Tibial nerve (tissue), 4 donors: ENCODE measurements at regions not wholly inside any gene's neighbourhood (a gene's known extent, or its start where the extent isn't known, plus 50 kb on each side); places are given as distances from the start of the nearest gene placed in this dataset.
A peak's percentile ranks its signal among the peaks of the same experiment; 100 is the strongest.

Experiments
- DNase-seq, 2 donors: peaks; one replicate each; pipeline ENCODE4 v3.0.0-alpha.2; 2019; ENCODE audit warnings: low spot score in 2 of 2
- H3K27ac ChIP-seq, 4 donors: fragments of 200-600 bp; sonication (generic) in 3 of 4; one replicate each; pipeline ENCODE4 v1.5.1; 2017 to 2019; ENCODE audit warnings: mild to moderate bottlenecking in 1 of 4
- H3K27me3 ChIP-seq, 2 donors: fragments of 200-600 bp; sonication (generic) in 1 of 2; one replicate each; pipeline versions ENCODE4 v1.5.1 to v1.6.0; 2017 to 2019
- H3K36me3 ChIP-seq, 3 donors: fragments of 200-600 bp; sonication (generic); one replicate each; pipeline ENCODE4 v1.5.1; 2018 to 2019
- H3K4me1 ChIP-seq, 4 donors: fragments of 200-600 bp; sonication (generic) in 3 of 4; one replicate each; pipeline ENCODE4 v1.5.1; 2017 to 2019
- H3K4me3 ChIP-seq, 4 donors: fragments of 200-600 bp; sonication (generic) in 3 of 4; one replicate each; pipeline ENCODE4 v1.5.1; 2017 to 2019; ENCODE audit warnings: mild to moderate bottlenecking in 1 of 4, moderate library complexity in 1 of 4
- H3K9me3 ChIP-seq, 4 donors: fragments of 200-600 bp; sonication (generic) in 3 of 4; one replicate each; pipeline ENCODE4 v1.5.1; 2017 to 2019
- EP300 ChIP-seq, 2 donors: sonication (generic); formaldehyde crosslinking; IDR thresholded peaks; one replicate each; pipeline ENCODE4 v1.6.1; 2017; ENCODE audit warnings: antibody characterized with exemption in 2 of 2, mild to moderate bottlenecking in 1 of 2
- POLR2A ChIP-seq, 2 donors: fragments of 450-650 bp; IDR thresholded peaks; one replicate each; pipeline ENCODE4 v1.6.1; 2017; ENCODE audit warnings: antibody characterized with exemption in 2 of 2, mild to moderate bottlenecking in 2 of 2, moderate library complexity in 2 of 2
- WGBS, 2 donors: methylation state at CpG; one replicate each; pipeline ENCODE4 v1.1.5; 2018; 5-methylcytosine and 5-hydroxymethylcytosine counted together
- TF ChIP-seq, protein P1 (sequence below), 5 experiments: fragments of 200-600 bp in 3 of 5; fragments of 450-650 bp in 2 of 5; sonication (generic) in 3 of 5; IDR thresholded peaks; one replicate each; pipeline ENCODE4 v1.5.1; 2016 to 2019; ENCODE audit warnings: antibody characterized with exemption in 5 of 5, mild to moderate bottlenecking in 3 of 5, moderate library complexity in 2 of 5

DNA sequence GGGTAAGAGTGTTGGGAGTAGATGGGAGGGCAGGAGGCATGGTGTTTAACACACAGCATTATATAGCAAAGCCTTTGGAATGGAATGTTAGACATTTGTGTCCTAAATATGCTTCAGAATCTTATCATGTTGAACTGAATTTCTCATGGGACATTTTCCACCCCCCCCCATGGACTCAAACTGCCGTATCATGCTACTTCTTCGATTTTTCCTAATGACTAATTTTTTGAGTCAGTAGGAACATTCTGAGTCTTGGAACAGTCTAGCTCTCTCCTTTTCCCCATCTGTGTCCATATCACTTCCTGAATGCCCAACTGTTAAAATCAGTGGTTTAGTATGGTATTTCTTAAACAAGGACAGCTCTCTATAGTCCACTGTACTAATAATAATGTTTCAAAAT, 380.6 kb downstream of the TLE4 start:
- Histone ChIP-seq H3K9me3 (no peaks in the 10 kb centered on the region), H3K4me1 (no peaks in the 10 kb centered on the region), H3K27ac (no peak overlapping the region), H3K4me3 (no peak overlapping the region), H3K36me3 (no peaks in the 10 kb centered on the region), H3K27me3 (no peaks in the 10 kb centered on the region)
- WGBS, 2 donors: 65 to 75% methylated on average over 2 of the region's 2 CpGs
- DNase-seq: no peak
- TF ChIP-seq, protein P1, sequence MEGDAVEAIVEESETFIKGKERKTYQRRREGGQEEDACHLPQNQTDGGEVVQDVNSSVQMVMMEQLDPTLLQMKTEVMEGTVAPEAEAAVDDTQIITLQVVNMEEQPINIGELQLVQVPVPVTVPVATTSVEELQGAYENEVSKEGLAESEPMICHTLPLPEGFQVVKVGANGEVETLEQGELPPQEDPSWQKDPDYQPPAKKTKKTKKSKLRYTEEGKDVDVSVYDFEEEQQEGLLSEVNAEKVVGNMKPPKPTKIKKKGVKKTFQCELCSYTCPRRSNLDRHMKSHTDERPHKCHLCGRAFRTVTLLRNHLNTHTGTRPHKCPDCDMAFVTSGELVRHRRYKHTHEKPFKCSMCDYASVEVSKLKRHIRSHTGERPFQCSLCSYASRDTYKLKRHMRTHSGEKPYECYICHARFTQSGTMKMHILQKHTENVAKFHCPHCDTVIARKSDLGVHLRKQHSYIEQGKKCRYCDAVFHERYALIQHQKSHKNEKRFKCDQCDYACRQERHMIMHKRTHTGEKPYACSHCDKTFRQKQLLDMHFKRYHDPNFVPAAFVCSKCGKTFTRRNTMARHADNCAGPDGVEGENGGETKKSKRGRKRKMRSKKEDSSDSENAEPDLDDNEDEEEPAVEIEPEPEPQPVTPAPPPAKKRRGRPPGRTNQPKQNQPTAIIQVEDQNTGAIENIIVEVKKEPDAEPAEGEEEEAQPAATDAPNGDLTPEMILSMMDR (IDR thresholded peaks at IDR 0.05): no peak
- no peak for TF ChIP-seq POLR2A (IDR thresholded peaks at IDR 0.05)
- TF ChIP-seq EP300 (IDR thresholded peaks at IDR 0.05): no peak

DNA sequence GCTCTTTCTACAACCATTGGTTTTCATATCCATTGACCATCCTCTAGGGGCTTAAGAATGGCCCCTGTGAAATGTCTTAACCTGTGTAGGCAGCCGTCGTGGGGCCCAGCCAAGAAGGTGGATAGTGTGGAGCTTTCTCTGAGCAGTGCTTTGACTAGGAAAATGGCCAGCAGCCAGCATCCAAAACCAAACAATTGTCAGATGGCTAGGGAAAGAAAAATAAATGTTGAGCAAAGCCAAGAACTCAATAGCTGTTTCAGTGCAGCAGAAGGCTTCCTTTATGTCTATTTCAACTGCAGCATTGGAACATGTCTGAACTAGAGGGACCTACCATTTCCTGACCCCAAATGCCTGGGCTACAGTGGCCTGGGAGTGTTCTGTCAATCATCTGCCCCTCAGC, 374.9 kb downstream of the TLE4 start:
- no peaks in the 10 kb centered on the region for H3K9me3 ChIP-seq
- no peak overlapping the region for H3K4me3 ChIP-seq
- H3K27me3 ChIP-seq: no peaks in the 10 kb centered on the region
- no peaks in the 10 kb centered on the region for H3K36me3 ChIP-seq
- H3K27ac ChIP-seq: no peak overlapping the region
- 21 to 37% methylated on average over 2 of the region's 2 CpGs for WGBS, 2 donors
- peaks cover 0 to 5% (median 0%) of the 10 kb centered on the region in 4 donors for H3K4me1 ChIP-seq
- TF ChIP-seq, protein P1 (IDR thresholded peaks at IDR 0.05): no peak
- TF ChIP-seq EP300 (IDR thresholded peaks at IDR 0.05): no peak
- TF ChIP-seq POLR2A (IDR thresholded peaks at IDR 0.05): no peak
- peak in 1 of 2 donors; percentile 7 for DNase-seq

DNA sequence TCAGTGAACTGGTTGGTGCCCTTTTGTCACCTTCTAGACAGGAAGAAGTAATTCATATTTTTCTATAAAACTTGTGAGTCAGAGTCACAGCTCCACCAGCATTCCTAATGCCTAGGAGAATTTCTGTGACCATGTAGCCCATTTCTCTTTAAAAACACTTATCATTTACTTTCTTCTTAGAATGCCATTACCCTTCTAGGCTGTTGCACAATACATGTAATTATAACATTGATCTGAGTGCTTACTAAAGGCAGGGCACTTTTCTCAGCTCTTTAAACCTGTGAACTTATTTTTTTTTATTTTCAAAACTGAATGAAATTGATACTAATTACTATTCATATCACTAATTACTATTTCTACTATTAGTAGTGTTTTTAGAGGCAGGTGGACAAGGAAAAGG, 373.7 kb downstream of the TLE4 start:
- H3K36me3 ChIP-seq: no peaks in the 10 kb centered on the region
- no peaks in the 10 kb centered on the region for H3K9me3 ChIP-seq
- no peaks in the 10 kb centered on the region for H3K27me3 ChIP-seq
- no peak overlapping the region for H3K4me3 ChIP-seq
- H3K4me1 ChIP-seq: peaks cover 0 to 5% (median 0%) of the 10 kb centered on the region in 4 donors
- TF ChIP-seq EP300 (IDR thresholded peaks at IDR 0.05): no peak
- TF ChIP-seq POLR2A (IDR thresholded peaks at IDR 0.05): no peak
- TF ChIP-seq, protein P1 (IDR thresholded peaks at IDR 0.05): no peak
- no peak for DNase-seq
- H3K27ac ChIP-seq: no peak overlapping the region

DNA sequence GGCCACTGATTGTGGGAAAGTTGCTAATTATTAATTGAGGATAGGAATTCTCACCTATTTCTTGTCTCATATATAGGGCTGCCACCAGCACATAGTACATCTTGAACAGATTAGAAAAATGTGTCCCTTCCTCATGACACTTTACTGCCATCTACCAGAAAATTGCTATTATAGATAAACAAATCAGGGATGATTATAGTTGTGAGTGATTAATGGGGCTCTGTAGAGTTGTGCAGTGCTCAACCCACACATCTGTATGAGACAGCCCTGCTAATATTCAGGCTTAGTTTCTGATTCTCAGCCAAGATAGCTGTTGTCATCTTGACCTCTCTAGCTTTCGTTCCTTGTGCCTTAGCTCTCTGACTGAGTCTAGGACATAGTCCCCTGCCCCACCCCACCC, 373.3 kb downstream of the TLE4 start:
- H3K27me3 ChIP-seq: no peaks in the 10 kb centered on the region
- no peak overlapping the region for H3K27ac ChIP-seq
- H3K4me1 ChIP-seq: peaks cover 0 to 5% (median 0%) of the 10 kb centered on the region in 4 donors
- DNase-seq: no peak
- no peak overlapping the region for H3K4me3 ChIP-seq
- TF ChIP-seq POLR2A (IDR thresholded peaks at IDR 0.05): no peak
- no peaks in the 10 kb centered on the region for H3K9me3 ChIP-seq
- 58 to 63% methylated on average over 1 of the region's 1 CpG for WGBS, 2 donors
- H3K36me3 ChIP-seq: no peaks in the 10 kb centered on the region

DNA sequence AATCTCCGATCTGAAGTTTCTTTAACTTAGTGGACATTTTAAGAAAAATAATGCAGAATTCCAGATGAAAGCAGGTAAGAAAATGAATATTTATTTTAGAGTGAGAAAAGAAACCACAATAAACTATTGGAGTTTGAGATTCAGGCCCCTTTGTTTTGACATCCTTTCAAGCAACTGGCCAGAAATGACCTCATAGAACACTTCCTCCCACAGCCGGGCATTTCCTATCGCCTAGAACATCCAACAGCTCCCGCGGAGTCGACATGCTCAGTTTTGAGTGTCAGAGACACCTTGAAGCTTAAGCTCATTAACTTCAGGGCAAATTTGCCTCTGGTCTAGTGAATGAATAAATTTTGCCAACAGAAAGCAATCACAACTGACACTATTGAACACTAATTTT, 369.2 kb downstream of the TLE4 start:
- H3K27ac ChIP-seq: no peak overlapping the region
- 73 to 75% methylated on average over 6 of the region's 6 CpGs for WGBS, 2 donors
- no peak overlapping the region for H3K4me3 ChIP-seq
- DNase-seq: no peak
- H3K36me3 ChIP-seq: no peaks in the 10 kb centered on the region
- no peaks in the 10 kb centered on the region for H3K9me3 ChIP-seq
- H3K27me3 ChIP-seq: no peaks in the 10 kb centered on the region
- no peaks in the 10 kb centered on the region for H3K4me1 ChIP-seq
- TF ChIP-seq, protein P1 (IDR thresholded peaks at IDR 0.05): no peak
- TF ChIP-seq POLR2A (IDR thresholded peaks at IDR 0.05): no peak

DNA sequence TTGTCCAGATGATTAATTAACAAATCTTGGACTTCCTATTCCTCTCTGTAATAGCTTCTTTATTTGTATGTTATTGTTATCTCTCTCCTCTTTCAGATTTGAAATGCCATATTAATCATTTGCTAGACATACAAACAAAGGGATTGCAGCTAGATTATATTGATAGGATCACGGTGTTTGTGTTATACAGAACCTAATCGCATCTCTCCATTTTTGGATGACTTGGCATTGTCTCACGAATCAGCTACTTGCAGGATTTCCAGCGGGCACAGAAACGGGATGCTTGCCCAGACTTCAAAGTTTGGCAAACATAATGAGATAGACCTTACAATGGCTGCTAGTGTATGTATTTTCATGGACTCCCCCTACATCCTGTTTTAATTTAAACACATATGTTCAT, 368.1 kb downstream of the TLE4 start:
- Histone ChIP-seq H3K27me3 (no peaks in the 10 kb centered on the region), H3K27ac (no peak overlapping the region), H3K36me3 (no peaks in the 10 kb centered on the region), H3K4me3 (no peak overlapping the region), H3K4me1 (no peaks in the 10 kb centered on the region), H3K9me3 (no peaks in the 10 kb centered on the region)
- 45 to 53% methylated on average over 5 of the region's 5 CpGs for whole genome bisulfite sequencing, 2 donors
- TF ChIP-seq POLR2A (IDR thresholded peaks at IDR 0.05): no peak
- TF ChIP-seq, protein P1 (IDR thresholded peaks at IDR 0.05): no peak
- no peak for TF ChIP-seq EP300 (IDR thresholded peaks at IDR 0.05)
- no peak for DNase-seq
